ENCODE measurements at regions not wholly inside any gene's neighbourhood (a gene's known extent, or its start where the extent isn't known, plus 50 kb on each side); places are given as distances from the start of the nearest gene placed in this dataset.

GRCh38 chr2:14245901-14246300 is 386.6 kb upstream of the LRATD1 start:
- TF ChIP-seq CTCF (optimal IDR thresholded peaks at IDR 0.05 in 1 of 3, IDR thresholded peaks at IDR 0.05 in 1 of 3, conservative IDR thresholded peaks at IDR 0.05 in 1 of 3; ENCODE audit: extremely low read depth in 1 of 3, insufficient read depth in 2 of 3, low read length in 3 of 3): no peak
- no peak for TF ChIP-seq EZH2 (IDR thresholded peaks at IDR 0.05; ENCODE audit: low read length)
